Ishikawa (cell line): ENCODE measurements at regions not wholly inside any gene's neighbourhood (a gene's known extent, or its start where the extent isn't known, plus 50 kb on each side); places are given as distances from the start of the nearest gene placed in this dataset.

Source experiments
- CEBPB ChIP-seq: IDR thresholded peaks from 2 replicates; pipeline ENCODE4 v1.6.1; 2012
- CREB1 ChIP-seq: IDR thresholded peaks from 2 replicates; pipeline ENCODE4 v1.6.1; 2012; ENCODE audit warnings: low read depth
- EGR1 ChIP-seq: IDR thresholded peaks from 2 replicates; pipeline ENCODE4 v1.6.1; 2012
- EP300 ChIP-seq: IDR thresholded peaks from 2 replicates; pipeline ENCODE4 v1.6.1; 2012; ENCODE audit warnings: borderline replicate concordance
- FOXM1 ChIP-seq: IDR thresholded peaks from 2 replicates; pipeline ENCODE4 v1.6.1; 2012; ENCODE audit warnings: low read depth, borderline replicate concordance
- MAX ChIP-seq: IDR thresholded peaks from 2 replicates; pipeline ENCODE4 v1.6.1; 2012
- NFIC ChIP-seq: IDR thresholded peaks from 2 replicates; pipeline ENCODE4 v1.6.1; 2012
- RAD21 ChIP-seq: IDR thresholded peaks from 2 replicates; pipeline ENCODE4 v1.6.1; 2012; ENCODE audit warnings: low read depth
- REST ChIP-seq: IDR thresholded peaks from 2 replicates; pipeline ENCODE4 v1.6.1; 2012; ENCODE audit warnings: low read depth, mild to moderate bottlenecking
- TAF1 ChIP-seq: IDR thresholded peaks from 2 replicates; pipeline ENCODE4 v1.6.1; 2012; ENCODE audit warnings: low read depth, mild to moderate bottlenecking
- TCF12 ChIP-seq: IDR thresholded peaks from 2 replicates; pipeline ENCODE4 v1.6.1; 2012; ENCODE audit warnings: low read depth
- TEAD4 ChIP-seq: IDR thresholded peaks from 2 replicates; pipeline ENCODE4 v1.6.1; 2012
- USF1 ChIP-seq: IDR thresholded peaks from 2 replicates; pipeline ENCODE4 v1.6.1; 2012
- YY1 ChIP-seq: IDR thresholded peaks from 2 replicates; pipeline ENCODE4 v1.6.1; 2012; ENCODE audit warnings: low read depth
- ZBTB7A ChIP-seq: IDR thresholded peaks from 2 replicates; pipeline ENCODE4 v1.6.1; 2012; ENCODE audit warnings: low read depth

- TF ChIP-seq RAD21 (no peak), USF1 (no peak), NFIC (no peak), TEAD4 (no peak), EGR1 (no peak), TCF12 (no peak), MAX (no peak), CREB1 (no peak), YY1 (no peak), FOXM1 (no peak), REST (no peak), TAF1 (no peak), CEBPB (no peak), EP300 (no peak), ZBTB7A (no peak)
Measured at GRCh38 chr1:195495720-195496635, 1112.3 kb downstream of the KCNT2 start.

- TF ChIP-seq MAX (no peak), NFIC (no peak), TEAD4 (no peak), CEBPB (no peak), EGR1 (no peak)
Measured at GRCh38 chr1:195482137-195482536, 1126.1 kb downstream of the KCNT2 start.

GRCh38 chr1:195481293-195481692, 1126.9 kb downstream of the KCNT2 start:
- no peak for TF ChIP-seq TAF1
- TF ChIP-seq YY1: no peak
- no peak for TF ChIP-seq EP300
- no peak for TF ChIP-seq RAD21
- TF ChIP-seq CREB1: no peak

GRCh38 chr1:195475568-195475967, 1132.7 kb downstream of the KCNT2 start:
- TF ChIP-seq TCF12 (no peak), CEBPB (no peak), ZBTB7A (no peak), RAD21 (no peak), USF1 (no peak), EGR1 (no peak), TAF1 (no peak)

GRCh38 chr1:195472291-195472690, 1135.9 kb downstream of the KCNT2 start:
- TF ChIP-seq FOXM1 (no peak), TAF1 (no peak), CREB1 (no peak), REST (no peak), EGR1 (no peak), RAD21 (no peak; the same call in 1 of the 2 replicates), CEBPB (no peak), TCF12 (no peak), ZBTB7A (no peak), YY1 (no peak), NFIC (no peak), USF1 (no peak), TEAD4 (no peak), EP300 (no peak), MAX (no peak)
